K562 (cell line): ENCODE measurements at regions not wholly inside any gene's neighbourhood (a gene's known extent, or its start where the extent isn't known, plus 50 kb on each side); places are given as distances from the start of the nearest gene placed in this dataset.

Source experiments
- ATAC-seq: fragments of 200-7000 bp; cut with Tn5 transposase; 3 replicates; pipeline ENCODE4 v1.9.1; 2020; ENCODE audit warnings: moderate library complexity
- BruUV-seq: library from RNA; stranded (reverse); fragments of 400-500 nt; replicated peaks from 2 replicates; lab custom pipeline; 2021; lab: Mats Ljungman, UMichigan
- CTCF ChIA-PET: fragments of 300-600 bp; formaldehyde crosslinking; extraction: SDS; loops from one replicate; lab custom pipeline; 2021; ENCODE audit warnings: low intra/inter-chr PET ratio; lab: Yijun Ruan, JAX
- POLR2A ChIA-PET: fragments of 300-600, 350-650 bp; sonication (Branson Sonifier 250); formaldehyde crosslinking; extraction: SDS; loops from one replicate; lab custom pipeline; 2021; ENCODE audit warnings: antibody characterized with exemption, inconsistent platforms; lab: Yijun Ruan, JAX
- DNase-seq, 4 experiments: peaks; one replicate each; pipeline versions ENCODE4 v3.0.0 to v3.0.0-alpha.2; 2011 to 2018; ENCODE audit warnings: low spot score in 3 of 4, mixed read lengths in 3 of 4; ENCODE audit errors: extremely low read depth in 1 of 4
- FAIRE-seq: peaks from 2 replicates; lab custom pipeline; 2011; peaks lifted over from hg19 to GRCh38; lab: Jason Lieb, UNC
- H2AFZ ChIP-seq: 2 replicates; pipeline ENCODE4 v1.6.0; 2011; ENCODE audit warnings: low read depth, low read length, control low read depth, inconsistent platforms
- H3K27ac ChIP-seq: fragments of 200-600 bp; 3 replicates; pipeline ENCODE4 v1.8.0; 2011; ENCODE audit warnings: low read depth, mild to moderate bottlenecking, control low read depth, inconsistent platforms, low read length, moderate library complexity, mixed read lengths; ENCODE audit errors: extremely low read depth
- H3K27me3 ChIP-seq, 2 experiments: fragments of 300-600 bp in 1 of 2; 2 replicates in 1 of 2; 3 replicates in 1 of 2; pipeline versions ENCODE4 v1.6.0 to v1.8.0; 2011; ENCODE audit warnings: inconsistent platforms in 2 of 2, low read length in 2 of 2, mild to moderate bottlenecking in 1 of 2, mixed read lengths in 1 of 2, moderate library complexity in 1 of 2; ENCODE audit not compliant: control insufficient read depth in 2 of 2, insufficient read depth in 2 of 2
- H3K36me3 ChIP-seq: fragments of 300-600 bp; 3 replicates; pipeline ENCODE4 v1.8.0; 2011; ENCODE audit warnings: mild to moderate bottlenecking, low read length, inconsistent platforms; ENCODE audit not compliant: control insufficient read depth, insufficient read depth
- H3K4me1 ChIP-seq, 2 experiments: fragments of 200-600 bp in 1 of 2; replicated peaks in 1 of 2; 2 replicates in 1 of 2; 3 replicates in 1 of 2; pipeline versions ENCODE4 v1.5.1 to v1.8.0; 2011; ENCODE audit warnings: inconsistent platforms in 2 of 2, low read length in 2 of 2, mild to moderate bottlenecking in 1 of 2, mixed read lengths in 1 of 2, moderate library complexity in 1 of 2; ENCODE audit not compliant: control insufficient read depth in 2 of 2, insufficient read depth in 2 of 2
- H3K4me2 ChIP-seq: 2 replicates; pipeline ENCODE4 v1.6.1; 2011; ENCODE audit warnings: low read length, control low read depth, inconsistent platforms, mixed read lengths; ENCODE audit not compliant: insufficient read depth
- H3K4me3 ChIP-seq: fragments of 200-600 bp; sonication (generic), shearing (Covaris generic); 2 replicates; pipeline ENCODE4 v1.5.1; 2016; ENCODE audit warnings: control low read depth, inconsistent platforms
- H3K79me2 ChIP-seq: fragments of 200-600 bp; 3 replicates; pipeline ENCODE4 v1.8.0; 2011; ENCODE audit warnings: low read length, inconsistent platforms; ENCODE audit not compliant: control insufficient read depth, insufficient read depth
- H3K9ac ChIP-seq, 2 experiments: 2 replicates each; pipeline versions ENCODE4 v1.6.0 to v1.6.1; 2011; ENCODE audit warnings: low read depth in 2 of 2, low read length in 2 of 2, control low read depth in 1 of 2, inconsistent platforms in 1 of 2, mild to moderate bottlenecking in 1 of 2, mixed read lengths in 1 of 2; ENCODE audit not compliant: insufficient read depth in 1 of 2
- H3K9me1 ChIP-seq: one replicate; pipeline ENCODE4 v1.6.0; 2011; ENCODE audit warnings: inconsistent platforms, mild to moderate bottlenecking, low read length, moderate library complexity; ENCODE audit not compliant: control insufficient read depth, insufficient read depth
- H3K9me3 ChIP-seq: replicated peaks from 2 replicates; pipeline ENCODE4 v1.5.1; 2011; ENCODE audit warnings: low read depth, low read length, inconsistent platforms; ENCODE audit not compliant: control insufficient read depth, insufficient read depth
- H4K20me1 ChIP-seq: replicated peaks from 2 replicates; pipeline ENCODE4 v1.6.1; 2011; ENCODE audit warnings: low read length, inconsistent platforms, mixed read lengths; ENCODE audit not compliant: control insufficient read depth, insufficient read depth
- RAD21 ChIP-seq, 2 experiments: fragments of 250-450 bp in 1 of 2; fragments of 450-650 bp in 1 of 2; sonication (Bioruptor Pico) in 1 of 2; formaldehyde crosslinking in 1 of 2; IDR thresholded peaks in 1 of 2; conservative IDR thresholded peaks in 1 of 2; 2 replicates each; pipeline versions ENCODE4 v1.4.0 to v1.8.0; 2020 to 2022; ENCODE audit warnings: mild to moderate bottlenecking in 2 of 2, moderate library complexity in 1 of 2
- RBM25 ChIP-seq: fragments of 200-400 bp; formaldehyde crosslinking; IDR thresholded peaks from 2 replicates; pipeline ENCODE4 v1.6.1; 2018; ENCODE audit warnings: low read length, low read depth, moderate library complexity; ENCODE audit not compliant: severe bottlenecking
- ZFP36 ChIP-seq: fragments of 150-350 bp; IDR thresholded peaks from 2 replicates; pipeline ENCODE4 v1.6.1; 2018; ENCODE audit warnings: low read length, low read depth; ENCODE audit not compliant: partially characterized antibody
- ZNF143 ChIP-seq: sonication (generic); formaldehyde crosslinking; IDR thresholded peaks from 2 replicates; pipeline ENCODE4 v1.9.0; 2022; ENCODE audit warnings: mild to moderate bottlenecking, missing genetic modification reagents
- WGBS: fragments of 100-300 bp; shearing (Covaris generic); methylation state at CpG from one replicate; pipeline ENCODE4 v1.1.6; 2016; ENCODE audit warnings: low coverage, mixed read lengths; ENCODE audit not compliant: insufficient coverage; ENCODE audit errors: missing lambda C conversion rate; 5-methylcytosine and 5-hydroxymethylcytosine counted together
- in situ Hi-C: fragments of 300-500 bp; cut with MboI; formaldehyde crosslinking; loops from 4 replicates; pipeline ENCODE4 v1.15.0; 2018; ENCODE audit warnings: inconsistent platforms, mixed read lengths
- intact Hi-C: fragments of 100-400 bp; cut with micrococcal nuclease; formaldehyde crosslinking; loops from 2 replicates; pipeline ENCODE4 v1.14.2; 2022
- TF ChIP-seq, protein P1 (sequence below): fragments of 450-650 bp; IDR thresholded peaks from 2 replicates; pipeline ENCODE4 v1.6.1; 2016; ENCODE audit warnings: missing biosample characterization, missing genetic modification characterization

DNA sequence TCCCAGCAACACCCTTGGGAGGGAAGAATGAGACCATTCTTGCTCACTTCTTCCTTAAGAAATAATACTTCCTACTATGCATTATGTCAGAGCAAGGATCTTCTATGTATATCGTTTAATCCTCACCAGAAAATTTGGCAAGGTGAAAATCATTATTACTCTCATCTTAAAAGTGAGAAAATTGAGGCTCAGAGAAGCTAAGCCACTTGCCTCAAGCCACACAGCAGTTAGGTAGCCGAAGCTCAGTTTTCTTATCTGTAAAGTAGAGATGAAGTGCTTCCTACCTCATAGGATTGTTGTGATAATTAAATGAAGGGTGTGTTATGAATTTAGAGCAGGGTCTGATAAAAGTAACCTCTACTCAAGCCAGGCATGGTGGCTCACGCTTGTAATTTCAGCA, 368.9 kb upstream of the ASIC2 start:
- in situ Hi-C loops: no loop called here
- CTCF ChIA-PET: no interaction called here
- FAIRE-seq: no peak

More for the DNA sequence above, 368.9 kb upstream of the ASIC2 start:
- Histone ChIP-seq H3K79me2 (no peaks in the 10 kb centered on the region), H2AFZ (no peak overlapping the region), H3K9me1 (no peaks in the 10 kb centered on the region), H3K4me1 (peaks cover 0 to under 1% of the 10 kb centered on the region in 2 experiments; a peak in 2 of 5 replicates), H3K27me3 (peaks cover 18 to 27% of the 10 kb centered on the region in 2 experiments; a peak in 4 of 5 replicates), H3K4me3 (no peak overlapping the region), H3K4me2 (no peak overlapping the region), H3K27ac (no peak overlapping the region), H3K36me3 (no peaks in the 10 kb centered on the region), H3K9me3 (no peaks in the 10 kb centered on the region), H3K9ac (no peak overlapping the region), H4K20me1 (no peaks in the 10 kb centered on the region; the same call in 1 of the 2 replicates)
- ATAC-seq: no peak
- TF ChIP-seq RBM25: peak; percentile 88
- no peak for TF ChIP-seq RAD21 (CRISPR knock-in tag; conservative IDR thresholded peaks at IDR 0.05 in 1 of 2, IDR thresholded peaks at IDR 0.05 in 1 of 2)
- no peak for TF ChIP-seq ZNF143 (CRISPR knock-in tag)
- TF ChIP-seq ZFP36: peak; percentile 68
- TF ChIP-seq, protein P1, sequence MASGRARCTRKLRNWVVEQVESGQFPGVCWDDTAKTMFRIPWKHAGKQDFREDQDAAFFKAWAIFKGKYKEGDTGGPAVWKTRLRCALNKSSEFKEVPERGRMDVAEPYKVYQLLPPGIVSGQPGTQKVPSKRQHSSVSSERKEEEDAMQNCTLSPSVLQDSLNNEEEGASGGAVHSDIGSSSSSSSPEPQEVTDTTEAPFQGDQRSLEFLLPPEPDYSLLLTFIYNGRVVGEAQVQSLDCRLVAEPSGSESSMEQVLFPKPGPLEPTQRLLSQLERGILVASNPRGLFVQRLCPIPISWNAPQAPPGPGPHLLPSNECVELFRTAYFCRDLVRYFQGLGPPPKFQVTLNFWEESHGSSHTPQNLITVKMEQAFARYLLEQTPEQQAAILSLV (tag): no peak
- POLR2A ChIA-PET: no interaction called here
- WGBS: 6% methylated on average over 3 of the region's 3 CpGs
- intact Hi-C loops: no loop called here
- no TSS peak for BruUV-seq
- DNase-seq: no peak
